Lower leg skin (tissue), 4 donors: ENCODE measurements at regions not wholly inside any gene's neighbourhood (a gene's known extent, or its start where the extent isn't known, plus 50 kb on each side); places are given as distances from the start of the nearest gene placed in this dataset.

Experiments used
- DNase-seq, 2 donors: peaks; one replicate each; pipeline ENCODE4 v3.0.0-alpha.2; 2019; ENCODE audit warnings: low spot score in 2 of 2
- H3K4me3 ChIP-seq: fragments of 200-600 bp; sonication (generic); 2 replicates; pipeline ENCODE4 v1.5.1; 2017; ENCODE audit warnings: mild to moderate bottlenecking, low read depth; ENCODE audit not compliant: poor library complexity, severe bottlenecking
- CTCF ChIP-seq, 3 donors: fragments of 450-650 bp; IDR thresholded peaks; one replicate each; pipeline ENCODE4 v1.5.1; 2016; ENCODE audit warnings: antibody characterized with exemption in 3 of 3, mild to moderate bottlenecking in 3 of 3, moderate library complexity in 2 of 3
- POLR2A ChIP-seq, 2 donors: fragments of 450-650 bp; IDR thresholded peaks; one replicate each; pipeline ENCODE4 v1.6.1; 2016 to 2017; ENCODE audit warnings: antibody characterized with exemption in 2 of 2, mild to moderate bottlenecking in 1 of 2, moderate library complexity in 1 of 2
- WGBS, 2 donors: methylation state at CpG; one replicate each; pipeline ENCODE4 v1.1.5; 2018; 5-methylcytosine and 5-hydroxymethylcytosine counted together
- intact Hi-C: fragments of 100-400 bp; cut with DNase I; formaldehyde crosslinking; loops from one replicate; pipeline ENCODE4 v1.15.0; 2023; ENCODE audit warnings: low total_unique reads

DNA sequence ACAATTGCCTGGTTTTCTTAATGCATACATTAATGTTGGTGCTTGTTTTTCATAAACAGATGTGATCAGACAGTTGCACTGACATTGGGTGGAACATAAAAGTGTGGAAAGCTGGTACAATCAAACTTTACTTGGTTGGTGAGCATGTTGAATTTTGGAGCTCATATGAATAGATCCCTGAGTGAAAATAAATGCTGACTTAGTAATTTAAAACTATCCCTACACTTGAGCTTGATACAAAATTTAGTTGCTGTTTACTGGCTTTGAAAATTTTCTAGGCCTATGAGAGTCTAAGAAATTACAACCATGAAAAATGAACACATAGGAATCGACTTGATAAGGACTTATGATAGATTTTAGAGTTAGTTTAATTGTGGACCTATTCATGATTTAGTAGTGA lies 551.8 kb upstream of the PABPC4L start:
- H3K4me3 ChIP-seq, result no peak overlapping the region
- whole genome bisulfite sequencing, 2 donors, result 68 to 76% methylated on average over 1 of the region's 1 CpG
- TF ChIP-seq CTCF (IDR thresholded peaks at IDR 0.05) (no peak), POLR2A (IDR thresholded peaks at IDR 0.05) (no peak)
- intact Hi-C loops, result no loop called here
- no peak for DNase-seq

DNA sequence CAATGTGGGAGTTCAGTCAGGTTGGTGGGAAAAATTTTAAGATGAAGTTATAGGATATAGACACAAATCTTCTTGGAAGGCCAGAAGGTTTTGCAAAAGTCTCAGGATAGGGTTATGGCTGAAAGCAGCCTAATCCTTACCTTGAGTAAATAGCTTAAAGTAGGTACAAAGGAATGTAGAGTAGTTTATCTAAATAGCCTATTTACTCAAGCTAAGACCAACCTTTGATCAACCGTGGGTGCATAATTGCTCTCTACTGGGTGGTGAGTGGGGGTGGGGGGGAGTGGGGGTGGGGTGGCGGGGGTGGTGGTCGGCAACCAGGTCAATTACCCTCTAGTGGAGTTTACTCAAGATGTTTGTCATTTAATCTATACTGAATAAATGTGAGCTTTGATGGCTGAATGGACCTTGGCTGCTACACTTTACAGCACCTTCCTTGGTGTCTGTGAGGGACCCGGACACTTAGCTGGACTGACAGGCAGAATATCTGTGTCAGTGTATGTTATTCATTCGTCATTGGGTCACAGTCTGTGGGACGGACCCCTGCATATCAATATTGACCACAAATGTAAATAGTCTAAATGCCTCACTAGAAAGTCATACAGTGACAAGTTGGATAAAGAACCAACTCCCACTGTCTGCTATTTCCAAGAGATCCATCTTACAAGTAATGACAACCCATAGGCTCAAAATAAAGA lies 545.7 kb upstream of the PABPC4L start:
- WGBS, 2 donors, result 64 to 69% methylated on average over 6 of the region's 6 CpGs
- TF ChIP-seq CTCF (IDR thresholded peaks at IDR 0.05) (no peak), POLR2A (IDR thresholded peaks at IDR 0.05) (no peak)
- no peak for DNase-seq
- H3K4me3 ChIP-seq, result no peak overlapping the region
- intact Hi-C loops, result no loop called here

- no peak for DNase-seq
- intact Hi-C loops, result no loop called here
- H3K4me3 ChIP-seq, result no peak overlapping the region
- 70 to 90% methylated on average over 1 of the region's 1 CpG for WGBS, 2 donors
- TF ChIP-seq POLR2A (IDR thresholded peaks at IDR 0.05), result no peak
- no peak for TF ChIP-seq CTCF (IDR thresholded peaks at IDR 0.05)
These were observed 538.7 kb upstream of the PABPC4L start for GRCh38 chr4:134740290-134740689.

- TF ChIP-seq POLR2A (IDR thresholded peaks at IDR 0.05) (no peak), CTCF (IDR thresholded peaks at IDR 0.05) (no peak)
- no peak overlapping the region for H3K4me3 ChIP-seq
- DNase-seq, result no peak
- WGBS, 2 donors, result 69 to 74% methylated on average over 3 of the region's 3 CpGs
- intact Hi-C loops, result no loop called here
These were observed 534.3 kb upstream of the PABPC4L start for GRCh38 chr4:134735901-134736300.

DNA sequence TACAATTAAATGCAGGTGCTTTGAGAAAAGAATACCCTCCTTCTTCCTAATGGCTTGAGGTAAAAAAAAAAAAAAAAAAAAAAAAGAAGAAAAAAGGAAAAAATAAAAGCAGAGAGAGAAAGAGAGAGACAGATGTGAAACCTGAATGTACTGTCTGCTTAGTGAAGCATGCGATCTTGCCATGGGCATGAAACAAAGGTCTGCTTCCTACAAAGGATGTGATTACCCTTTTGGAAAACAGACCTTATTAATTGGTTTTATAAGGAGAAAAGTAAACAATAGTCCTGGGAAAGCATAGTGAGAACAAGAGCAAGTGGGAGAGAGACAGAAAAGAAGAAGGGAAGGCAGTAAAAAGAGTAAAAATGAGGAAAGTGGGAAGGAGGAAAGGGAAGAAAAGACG lies 526.1 kb upstream of the PABPC4L start:
- intact Hi-C loops, result no loop called here
- no peak for DNase-seq
- WGBS, 2 donors, result 80% methylated on average over 2 of the region's 2 CpGs
- no peak overlapping the region for H3K4me3 ChIP-seq
- no peak for TF ChIP-seq POLR2A (IDR thresholded peaks at IDR 0.05)
- TF ChIP-seq CTCF (IDR thresholded peaks at IDR 0.05), result no peak

DNA sequence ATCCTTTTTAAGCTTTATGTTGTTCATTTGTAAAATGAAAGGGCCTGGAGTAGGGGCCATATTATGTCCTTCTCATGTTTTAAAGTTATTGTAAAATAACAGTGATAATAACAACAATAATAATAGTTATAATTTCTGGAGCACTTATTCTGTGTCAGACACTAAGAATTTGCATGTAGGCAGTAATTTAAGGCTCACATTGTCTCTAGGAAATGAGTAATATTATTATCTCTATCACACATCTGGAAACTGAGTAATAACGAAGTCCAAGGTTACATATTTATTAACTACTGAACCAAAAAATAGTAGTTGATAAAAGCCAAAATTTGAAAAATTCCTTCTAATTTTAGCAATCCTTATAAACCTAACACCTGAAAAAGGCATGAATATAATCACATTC lies 520.7 kb upstream of the PABPC4L start:
- H3K4me3 ChIP-seq, result no peak overlapping the region
- TF ChIP-seq CTCF (IDR thresholded peaks at IDR 0.05) (no peak), POLR2A (IDR thresholded peaks at IDR 0.05) (no peak)
- intact Hi-C loops, result no loop called here
- DNase-seq, result no peak
- WGBS, 2 donors, result 57 to 63% methylated on average over 1 of the region's 1 CpG
